Activated CD4-positive, alpha-beta memory T cell treated with anti-CD3 and anti-CD28 coated beads for 36 hours (primary cell): ENCODE measurements at regions not wholly inside any gene's neighbourhood (a gene's known extent, or its start where the extent isn't known, plus 50 kb on each side); places are given as distances from the start of the nearest gene placed in this dataset.

Source experiments
- CTCF ChIA-PET: fragments of 350-600 bp; sonication (Branson Sonifier 250); formaldehyde crosslinking; loops from one replicate; lab custom pipeline; 2021; ENCODE audit warnings: antibody characterized with exemption, inconsistent platforms; lab: Charles Lee
- POLR2A ChIA-PET: fragments of 350-600 bp; sonication (Branson Sonifier 250); formaldehyde crosslinking; loops from one replicate; lab custom pipeline; 2021; ENCODE audit warnings: antibody characterized with exemption; lab: Charles Lee
- DNase-seq: peaks from one replicate; pipeline ENCODE4 v3.0.0-alpha.2; 2020
- H3K27ac Mint-ChIP-seq: one replicate; pipeline ENCODE4 v1.8.0; 2021; ENCODE audit warnings: mixed read lengths
- H3K27me3 Mint-ChIP-seq: one replicate; pipeline ENCODE4 v1.8.0; 2021; ENCODE audit warnings: mixed read lengths
- H3K36me3 Mint-ChIP-seq: one replicate; pipeline ENCODE4 v1.8.0; 2021; ENCODE audit warnings: mixed read lengths
- H3K4me1 Mint-ChIP-seq: one replicate; pipeline ENCODE4 v1.8.0; 2021; ENCODE audit warnings: low read depth, mixed read lengths
- H3K4me3 Mint-ChIP-seq: one replicate; pipeline ENCODE4 v1.8.0; 2021; ENCODE audit warnings: mild to moderate bottlenecking, mixed read lengths
- H3K9me3 Mint-ChIP-seq: one replicate; pipeline ENCODE4 v1.8.0; 2021; ENCODE audit warnings: mixed read lengths
- intact Hi-C: fragments of 100-400 bp; cut with micrococcal nuclease; formaldehyde crosslinking; loops from one replicate; pipeline ENCODE4 v1.15.1; 2023

DNA sequence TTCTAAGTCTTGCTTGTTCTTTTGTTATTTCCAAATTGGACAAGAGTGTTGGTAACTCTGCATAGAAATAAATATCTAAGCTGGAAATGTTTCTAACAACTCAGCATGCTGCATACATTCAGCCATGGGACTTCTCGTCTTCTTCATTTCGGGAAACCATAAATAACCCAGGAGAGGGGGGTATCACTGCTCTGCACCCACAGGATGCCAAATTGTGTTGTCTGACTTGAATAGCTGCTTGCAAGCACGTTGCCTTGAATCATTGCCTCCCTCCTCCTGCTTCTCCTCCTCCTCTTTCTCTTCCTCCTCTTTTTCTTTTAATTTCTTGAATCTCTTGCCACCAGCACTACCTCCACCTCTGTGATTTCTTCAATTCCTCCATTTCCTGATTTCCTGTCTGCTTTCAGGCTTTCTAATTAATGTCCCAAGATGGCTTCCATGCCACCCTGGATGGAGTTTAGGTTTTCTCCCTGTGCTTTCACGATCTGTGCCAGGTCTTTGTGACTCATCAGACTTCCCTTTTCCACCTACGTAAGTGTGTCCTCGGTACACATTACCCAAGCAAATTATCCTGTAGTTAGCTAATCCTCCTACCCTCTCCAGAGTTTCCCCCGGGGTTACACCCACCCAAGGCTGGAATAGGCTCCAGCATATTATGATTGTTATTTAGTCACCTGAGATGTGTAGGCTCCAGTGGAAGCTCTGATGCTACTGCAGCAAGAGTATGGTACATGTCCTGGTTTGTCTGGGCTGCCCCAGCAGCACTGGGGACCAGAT, 122.6 kb upstream of the VCX3B start:
- no peak for DNase-seq
- H3K9me3 Mint-ChIP-seq, result peaks cover 11% of the 10 kb centered on the region
- no peaks in the 10 kb centered on the region for H3K27me3 Mint-ChIP-seq
- no peaks in the 10 kb centered on the region for H3K36me3 Mint-ChIP-seq
- intact Hi-C loops, result no loop called here
- POLR2A ChIA-PET, result no interaction called here
- no peak overlapping the region for H3K27ac Mint-ChIP-seq
- no peak overlapping the region for H3K4me3 Mint-ChIP-seq
- CTCF ChIA-PET, result no interaction called here
- no peaks in the 10 kb centered on the region for H3K4me1 Mint-ChIP-seq

DNA sequence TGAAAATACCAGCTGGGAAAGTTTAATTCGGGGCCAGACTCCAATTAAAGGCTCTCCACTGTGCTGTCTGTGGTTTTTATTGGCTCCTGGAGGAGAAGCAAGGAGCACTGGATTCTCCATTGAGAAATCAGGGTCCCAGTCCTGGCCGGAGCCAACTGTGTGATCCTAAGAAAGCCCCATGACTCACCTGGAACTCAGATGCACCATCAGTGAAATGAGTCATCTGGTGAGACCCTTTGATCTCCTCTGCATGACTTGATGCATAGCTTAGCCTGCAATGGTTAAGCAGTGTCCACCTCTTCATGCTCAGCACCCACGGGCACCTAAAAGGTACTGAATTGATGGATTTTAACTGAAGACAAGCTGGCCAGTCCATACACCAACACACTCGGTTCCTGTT, 119.2 kb upstream of the VCX3B start:
- intact Hi-C loops, result no loop called here
- Mint-ChIP-seq H3K36me3 (no peaks in the 10 kb centered on the region), H3K4me3 (no peak overlapping the region), H3K27ac (no peak overlapping the region), H3K9me3 (peaks cover 6% of the 10 kb centered on the region), H3K4me1 (no peaks in the 10 kb centered on the region), H3K27me3 (no peaks in the 10 kb centered on the region)
- CTCF ChIA-PET, result no interaction called here
- DNase-seq, result no peak
- POLR2A ChIA-PET, result no interaction called here

DNA sequence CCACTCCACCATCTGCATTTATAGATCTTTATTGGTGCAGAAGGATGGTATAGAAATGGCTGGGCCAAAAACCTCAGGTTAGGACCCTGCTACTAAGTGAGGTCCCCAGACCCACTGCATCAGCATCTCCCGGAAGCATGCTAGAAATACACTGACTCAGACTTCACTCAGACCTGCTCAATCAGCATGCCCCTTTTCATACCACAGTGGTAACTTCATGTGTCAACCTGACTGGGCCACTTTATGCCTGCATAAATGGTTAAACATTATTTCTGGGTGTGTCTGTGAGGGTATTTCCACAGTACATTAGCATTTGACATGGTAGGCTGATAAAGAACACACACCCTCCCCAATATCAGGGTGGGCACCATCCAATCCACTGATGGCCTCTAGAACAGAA, 118.6 kb upstream of the VCX3B start:
- no peak overlapping the region for H3K27ac Mint-ChIP-seq
- no peaks in the 10 kb centered on the region for H3K36me3 Mint-ChIP-seq
- no peaks in the 10 kb centered on the region for H3K27me3 Mint-ChIP-seq
- H3K4me3 Mint-ChIP-seq, result no peak overlapping the region
- no peaks in the 10 kb centered on the region for H3K4me1 Mint-ChIP-seq
- CTCF ChIA-PET, result no interaction called here
- POLR2A ChIA-PET, result no interaction called here
- peaks cover 8% of the 10 kb centered on the region for H3K9me3 Mint-ChIP-seq
- DNase-seq, result no peak
- intact Hi-C loops, result no loop called here

DNA sequence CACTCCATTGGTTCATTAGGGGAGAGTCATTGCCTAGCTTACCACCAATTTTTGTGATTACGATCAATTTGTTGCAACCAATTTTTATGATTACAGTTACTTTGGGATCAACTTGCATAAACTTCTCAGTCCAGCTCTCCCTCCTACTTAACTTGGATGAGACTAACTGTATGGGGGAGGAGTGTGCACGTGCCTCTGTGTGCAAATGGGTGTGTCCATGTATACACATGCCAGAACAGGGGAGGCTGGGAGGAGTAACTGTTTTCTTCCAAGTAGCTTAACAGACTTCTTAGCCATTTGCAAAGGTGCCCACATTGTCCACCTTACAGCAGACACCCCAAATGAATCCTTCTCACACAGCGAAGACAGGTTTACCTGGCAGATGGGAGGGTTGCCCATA, 117.7 kb upstream of the VCX3B start:
- POLR2A ChIA-PET, result no interaction called here
- DNase-seq, result no peak
- no peaks in the 10 kb centered on the region for H3K4me1 Mint-ChIP-seq
- no peaks in the 10 kb centered on the region for H3K27me3 Mint-ChIP-seq
- H3K27ac Mint-ChIP-seq, result no peak overlapping the region
- peaks cover 8% of the 10 kb centered on the region for H3K9me3 Mint-ChIP-seq
- H3K36me3 Mint-ChIP-seq, result no peaks in the 10 kb centered on the region
- CTCF ChIA-PET, result no interaction called here
- intact Hi-C loops, result no loop called here
- H3K4me3 Mint-ChIP-seq, result no peak overlapping the region

DNA sequence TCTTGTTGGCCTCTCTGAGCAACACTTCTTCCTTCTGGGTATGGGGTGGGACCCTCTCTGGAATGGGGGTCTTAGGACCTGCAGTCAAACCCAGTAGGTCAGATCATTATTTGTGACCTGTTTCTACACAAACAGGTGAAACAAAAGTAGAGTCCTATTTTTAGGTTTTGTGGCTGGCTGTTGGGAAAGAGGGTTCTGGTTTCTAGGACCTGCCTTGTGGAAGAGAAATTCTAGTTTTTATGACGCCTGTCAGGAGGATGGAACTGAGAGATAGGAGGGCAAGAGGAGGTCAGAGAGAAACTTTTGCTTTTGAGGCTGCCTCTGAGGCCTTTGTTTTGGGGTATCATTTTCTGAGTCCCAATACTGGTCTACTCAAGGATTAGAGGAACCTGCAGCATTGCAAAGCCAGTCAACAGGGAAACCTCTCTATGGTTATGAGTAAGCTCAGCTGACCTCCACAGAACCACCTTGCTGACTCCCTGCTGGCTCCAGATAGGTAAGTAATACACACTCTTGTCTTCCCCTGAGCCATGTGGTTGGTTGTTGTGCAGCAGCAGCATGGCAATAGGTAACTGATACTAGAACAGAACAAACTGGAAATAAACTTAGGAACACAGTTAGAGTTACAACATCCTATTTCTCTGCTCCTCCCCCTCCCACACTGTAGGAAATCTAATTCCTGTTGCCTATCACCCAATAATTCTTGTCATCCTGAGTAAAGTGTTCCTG, 114.7 kb upstream of the VCX3B start:
- Mint-ChIP-seq H3K27me3 (no peaks in the 10 kb centered on the region), H3K27ac (no peak overlapping the region), H3K4me3 (no peak overlapping the region), H3K36me3 (no peaks in the 10 kb centered on the region), H3K4me1 (no peaks in the 10 kb centered on the region), H3K9me3 (peaks cover 5% of the 10 kb centered on the region)
- POLR2A ChIA-PET, result no interaction called here
- intact Hi-C loops, result no loop called here
- DNase-seq, result no peak
- CTCF ChIA-PET, result no interaction called here

DNA sequence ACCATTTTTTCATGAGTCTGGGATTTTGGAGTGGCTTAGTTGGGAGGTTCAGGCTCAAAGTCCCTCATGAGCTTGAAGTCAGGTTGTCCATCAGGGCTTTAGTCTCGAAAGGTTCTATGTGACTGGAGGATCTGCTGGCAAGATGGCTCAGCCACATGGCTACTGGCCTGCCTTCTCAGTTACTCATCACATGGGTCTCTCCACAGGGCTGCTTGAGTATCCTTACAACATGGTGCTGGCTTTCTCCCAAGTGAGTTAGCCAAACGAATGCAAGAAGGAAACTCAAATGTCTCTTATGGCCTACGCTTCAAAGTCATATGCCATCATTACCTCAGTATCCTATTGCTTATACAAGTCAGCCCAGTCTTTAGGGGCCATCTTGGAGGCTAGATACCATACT, 106.3 kb upstream of the VCX3B start:
- POLR2A ChIA-PET, result no interaction called here
- intact Hi-C loops, result no loop called here
- Mint-ChIP-seq H3K4me1 (no peaks in the 10 kb centered on the region), H3K27ac (no peak overlapping the region), H3K36me3 (no peaks in the 10 kb centered on the region), H3K4me3 (no peak overlapping the region), H3K9me3 (no peaks in the 10 kb centered on the region), H3K27me3 (no peaks in the 10 kb centered on the region)
- no peak for DNase-seq
- CTCF ChIA-PET, result no interaction called here

DNA sequence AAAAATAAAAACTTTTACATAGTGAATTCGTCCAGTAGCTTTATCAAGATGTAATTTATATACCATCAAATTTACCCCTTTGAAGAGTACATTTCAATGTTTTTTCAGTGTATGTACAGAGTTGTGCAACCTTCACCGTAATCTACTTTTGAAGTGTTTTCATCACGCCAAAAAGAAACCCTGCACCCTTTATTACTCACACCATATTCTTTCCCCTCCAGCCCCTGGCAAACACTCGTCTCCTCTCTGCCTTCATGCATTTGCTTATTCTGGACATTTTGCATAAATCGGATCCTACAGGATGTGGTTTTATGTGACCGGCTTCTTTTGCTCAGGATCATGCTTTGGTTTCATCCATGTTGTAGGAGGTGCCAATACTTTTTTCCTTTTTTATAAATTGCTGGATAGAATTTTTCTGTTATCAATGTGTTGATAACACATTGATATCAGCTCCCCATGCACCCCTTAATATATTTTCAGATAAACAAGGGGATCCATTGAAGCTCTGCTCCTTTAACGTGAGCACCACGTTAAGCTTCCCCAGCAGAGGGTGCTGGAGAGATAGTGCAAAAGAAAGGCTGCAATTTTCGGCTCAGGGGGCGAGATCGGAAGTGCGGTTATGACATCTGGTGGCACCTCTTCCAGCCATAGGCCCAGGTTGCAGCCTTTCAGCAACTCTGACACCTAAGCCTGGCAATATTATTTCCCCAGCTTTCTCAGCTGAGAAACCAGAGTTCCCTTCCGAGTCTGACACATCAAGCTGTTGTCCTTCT, 100.1 kb upstream of the VCX3B start:
- ChIA-PET CTCF (no interaction called here), POLR2A (no interaction called here)
- Mint-ChIP-seq H3K4me3 (no peak overlapping the region), H3K27ac (no peak overlapping the region), H3K4me1 (no peaks in the 10 kb centered on the region), H3K27me3 (no peaks in the 10 kb centered on the region), H3K9me3 (peaks cover 2% of the 10 kb centered on the region), H3K36me3 (no peaks in the 10 kb centered on the region)
- DNase-seq, result no peak
- intact Hi-C loops, result no loop called here

DNA sequence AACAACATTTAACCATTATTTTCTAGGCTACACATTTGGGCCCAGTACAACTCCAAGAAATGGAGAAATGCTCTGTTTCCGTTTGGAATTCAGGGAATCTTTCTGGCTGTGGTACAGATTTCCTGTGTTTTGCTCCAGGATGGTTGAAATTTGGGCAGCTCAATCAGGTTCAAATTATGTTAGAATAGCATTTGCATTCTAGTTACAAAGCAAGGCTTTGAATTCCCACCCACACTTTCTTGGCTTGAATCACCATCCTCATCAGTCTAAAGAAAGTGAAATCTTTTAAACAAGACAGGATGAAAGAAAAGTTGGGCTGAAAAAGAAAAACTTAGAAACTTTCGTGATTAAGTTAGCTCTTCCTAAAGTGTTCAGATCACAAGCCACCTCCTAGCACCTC, 98.1 kb upstream of the VCX3B start:
- ChIA-PET POLR2A (no interaction called here), CTCF (no interaction called here)
- no peak overlapping the region for H3K4me3 Mint-ChIP-seq
- no peak for DNase-seq
- intact Hi-C loops, result no loop called here
- no peak overlapping the region for H3K27ac Mint-ChIP-seq
- no peaks in the 10 kb centered on the region for H3K27me3 Mint-ChIP-seq
- no peaks in the 10 kb centered on the region for H3K4me1 Mint-ChIP-seq
- H3K9me3 Mint-ChIP-seq, result peaks cover 2% of the 10 kb centered on the region
- H3K36me3 Mint-ChIP-seq, result no peaks in the 10 kb centered on the region

DNA sequence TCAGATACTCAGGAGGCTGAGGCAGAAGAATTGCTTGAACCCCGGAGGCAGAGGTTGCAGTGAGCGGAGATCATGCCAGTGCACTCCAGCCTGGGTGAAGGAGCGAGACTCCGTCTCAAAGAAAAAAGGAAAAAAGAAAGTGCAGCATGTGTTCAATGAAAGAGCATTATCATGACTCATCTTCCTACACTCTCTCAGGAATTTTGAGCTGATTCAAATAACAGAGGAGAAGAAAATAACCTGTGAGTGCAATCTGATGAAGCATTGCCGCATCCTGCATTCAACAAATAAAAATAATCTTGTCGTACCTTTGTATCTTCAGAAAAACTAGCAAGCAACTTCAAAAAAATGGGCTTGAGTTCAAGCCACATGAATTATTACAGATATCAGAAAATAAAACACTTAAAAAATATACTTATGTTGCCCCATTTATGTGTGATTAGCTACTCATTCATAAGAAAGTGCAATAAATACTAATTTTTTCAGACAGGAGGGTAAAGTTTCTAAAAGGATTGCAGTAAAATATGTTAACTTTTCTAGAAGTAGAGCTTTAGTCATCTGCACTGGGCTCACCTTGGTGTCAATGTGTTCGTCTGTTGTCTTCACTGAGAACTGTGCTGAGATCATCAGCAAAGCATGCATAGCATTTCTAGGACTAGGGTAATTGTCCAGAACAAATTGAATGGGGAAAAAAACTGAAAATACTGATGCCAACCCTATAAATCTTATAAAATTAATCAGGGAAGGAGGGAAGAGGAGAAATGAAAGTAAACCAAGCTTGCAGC, 90.4 kb upstream of the VCX3B start:
- Mint-ChIP-seq H3K9me3 (peaks cover 20% of the 10 kb centered on the region), H3K36me3 (no peaks in the 10 kb centered on the region), H3K4me3 (no peak overlapping the region), H3K27me3 (no peaks in the 10 kb centered on the region), H3K4me1 (no peaks in the 10 kb centered on the region), H3K27ac (no peak overlapping the region)
- intact Hi-C loops, result no loop called here
- ChIA-PET POLR2A (no interaction called here), CTCF (no interaction called here)
- DNase-seq, result no peak

DNA sequence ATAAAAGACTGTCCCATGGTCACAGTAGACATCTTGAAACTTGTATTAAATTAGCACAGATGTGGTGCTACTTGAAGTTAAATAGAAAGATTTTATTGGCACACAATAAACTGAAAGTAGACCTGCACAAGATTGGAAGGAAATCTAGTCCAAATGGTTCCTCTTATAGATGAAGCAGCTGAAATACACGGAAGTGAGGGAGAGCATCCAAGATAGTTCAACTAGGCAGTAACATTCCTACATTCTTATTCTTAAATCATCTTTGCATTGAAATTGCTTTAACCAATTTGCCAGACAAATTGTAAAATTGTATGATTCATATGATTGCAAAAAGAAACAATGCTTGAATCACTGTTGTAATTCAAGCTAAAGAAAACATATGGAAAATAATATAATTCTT, 87.6 kb upstream of the VCX3B start:
- no peak for DNase-seq
- Mint-ChIP-seq H3K27ac (no peak overlapping the region), H3K36me3 (no peaks in the 10 kb centered on the region), H3K4me3 (no peak overlapping the region), H3K9me3 (peaks cover 25% of the 10 kb centered on the region), H3K27me3 (no peaks in the 10 kb centered on the region), H3K4me1 (no peaks in the 10 kb centered on the region)
- intact Hi-C loops, result no loop called here
- CTCF ChIA-PET, result no interaction called here
- POLR2A ChIA-PET, result no interaction called here

DNA sequence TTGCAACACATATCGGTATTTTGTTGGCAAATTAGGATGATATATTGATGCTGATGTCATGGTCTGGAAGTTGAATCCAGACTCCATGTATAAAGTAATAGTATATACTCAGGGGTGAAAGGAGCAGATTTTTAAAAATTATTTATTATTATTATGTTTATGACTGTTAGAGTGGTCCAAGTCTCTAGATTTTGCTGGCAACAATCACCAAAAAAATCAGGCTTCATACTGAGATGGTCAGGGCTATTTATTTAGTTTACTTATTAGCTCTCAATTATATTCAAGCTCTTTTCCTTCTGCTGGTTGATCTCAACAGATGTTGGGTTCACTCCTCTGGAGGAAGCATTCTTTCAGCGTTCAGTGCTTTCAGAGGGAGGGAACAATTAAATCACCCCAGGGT, 73.9 kb upstream of the VCX3B start:
- CTCF ChIA-PET, result no interaction called here
- no peaks in the 10 kb centered on the region for H3K36me3 Mint-ChIP-seq
- H3K9me3 Mint-ChIP-seq, result peaks cover 5% of the 10 kb centered on the region
- H3K27me3 Mint-ChIP-seq, result no peaks in the 10 kb centered on the region
- DNase-seq, result no peak
- no peaks in the 10 kb centered on the region for H3K4me1 Mint-ChIP-seq
- POLR2A ChIA-PET, result no interaction called here
- intact Hi-C loops, result no loop called here
- H3K27ac Mint-ChIP-seq, result no peak overlapping the region
- no peak overlapping the region for H3K4me3 Mint-ChIP-seq

DNA sequence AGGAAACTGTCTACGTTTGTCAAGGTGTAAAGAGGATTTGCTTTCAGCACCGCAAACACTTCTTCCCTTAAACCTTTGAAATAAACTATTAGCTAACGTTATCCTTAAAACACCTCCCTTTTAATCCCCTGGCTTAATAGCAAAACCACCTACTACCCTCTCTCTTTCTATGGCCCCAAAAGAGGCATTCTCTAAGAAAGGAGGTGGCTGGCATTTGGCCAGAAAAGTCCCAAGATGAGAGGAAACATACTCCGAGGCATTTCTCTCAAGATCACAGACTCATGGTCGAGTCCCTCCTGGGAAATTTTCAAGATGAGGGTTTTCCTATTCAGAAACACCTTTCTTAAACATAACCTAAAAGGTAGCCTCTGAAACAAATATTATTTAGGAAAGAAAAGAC, 60.6 kb upstream of the VCX3B start:
- intact Hi-C loops, result no loop called here
- Mint-ChIP-seq H3K27ac (no peak overlapping the region), H3K36me3 (no peaks in the 10 kb centered on the region), H3K27me3 (no peaks in the 10 kb centered on the region), H3K9me3 (peaks cover 10% of the 10 kb centered on the region), H3K4me1 (no peaks in the 10 kb centered on the region), H3K4me3 (no peak overlapping the region)
- ChIA-PET CTCF (no interaction called here), POLR2A (no interaction called here)
- DNase-seq, result no peak
